H9 (cell line): ENCODE measurements at regions not wholly inside any gene's neighbourhood (a gene's known extent, or its start where the extent isn't known, plus 50 kb on each side); places are given as distances from the start of the nearest gene placed in this dataset.
A peak's percentile ranks its signal among the peaks of the same experiment; 100 is the strongest.

Experiments
- DNase-seq: peaks from one replicate; pipeline ENCODE4 v3.0.0-alpha.2; 2017
- H2AFZ ChIP-seq: one replicate; pipeline ENCODE4 v1.6.1; 2013; ENCODE audit warnings: mild to moderate bottlenecking, low read length, control low read depth, moderate library complexity
- H2AK5ac ChIP-seq: 2 replicates; pipeline ENCODE4 v1.6.1; 2013; ENCODE audit warnings: low read length, control low read depth, mixed read lengths; ENCODE audit not compliant: insufficient read length
- H2BK120ac ChIP-seq: one replicate; pipeline ENCODE4 v1.6.1; 2013; ENCODE audit warnings: low read depth, mild to moderate bottlenecking, low read length, control low read depth, inconsistent platforms; ENCODE audit not compliant: poor library complexity, severe bottlenecking
- H2BK12ac ChIP-seq: 2 replicates; pipeline ENCODE4 v1.6.1; 2013; ENCODE audit warnings: low read length, control low read depth, mixed read lengths, low read depth; ENCODE audit not compliant: insufficient read length
- H2BK15ac ChIP-seq: 2 replicates; pipeline ENCODE4 v1.6.1; 2013; ENCODE audit warnings: low read depth, low read length, control low read depth
- H2BK20ac ChIP-seq: one replicate; pipeline ENCODE4 v1.6.1; 2013; ENCODE audit warnings: low read depth, mild to moderate bottlenecking, low read length, control low read depth, inconsistent platforms; ENCODE audit not compliant: poor library complexity, severe bottlenecking
- H2BK5ac ChIP-seq: 2 replicates; pipeline ENCODE4 v1.6.1; 2013; ENCODE audit warnings: low read length, control low read depth, mixed read lengths; ENCODE audit not compliant: insufficient read length
- H3K14ac ChIP-seq: 2 replicates; pipeline ENCODE4 v1.6.1; 2013; ENCODE audit warnings: low read length, control low read depth; ENCODE audit not compliant: insufficient read depth
- H3K18ac ChIP-seq: 2 replicates; pipeline ENCODE4 v1.6.1; 2013; ENCODE audit warnings: low read depth, mild to moderate bottlenecking, mixed read lengths, low read length, control low read depth; ENCODE audit not compliant: insufficient read length
- H3K23ac ChIP-seq: 2 replicates; pipeline ENCODE4 v1.6.1; 2013; ENCODE audit warnings: low read length, control low read depth, mixed read lengths, low read depth; ENCODE audit not compliant: insufficient read length
- H3K23me2 ChIP-seq: 2 replicates; pipeline ENCODE4 v1.6.1; 2013; ENCODE audit warnings: low read depth, mild to moderate bottlenecking, mixed read lengths, low read length, control low read depth; ENCODE audit not compliant: insufficient read length, poor library complexity, severe bottlenecking
- H3K27ac ChIP-seq: 2 replicates; pipeline ENCODE4 v1.5.1; 2013; ENCODE audit warnings: low read length, control low read depth, mixed read lengths, low read depth; ENCODE audit not compliant: insufficient read length
- H3K27me3 ChIP-seq: 2 replicates; pipeline ENCODE4 v1.6.1; 2013; ENCODE audit warnings: low read length, control low read depth, inconsistent platforms; ENCODE audit not compliant: insufficient read depth
- H3K4ac ChIP-seq: 2 replicates; pipeline ENCODE4 v1.6.1; 2013; ENCODE audit warnings: low read depth, mild to moderate bottlenecking, control low read depth, inconsistent platforms, low read length, moderate library complexity
- H3K4me1 ChIP-seq: 2 replicates; pipeline ENCODE4 v1.6.1; 2013; ENCODE audit warnings: low read length, control low read depth, inconsistent platforms; ENCODE audit not compliant: insufficient read depth
- H3K4me2 ChIP-seq: 2 replicates; pipeline ENCODE4 v1.6.1; 2013; ENCODE audit warnings: low read length, control low read depth, mixed read lengths; ENCODE audit not compliant: insufficient read length, insufficient read depth
- H3K56ac ChIP-seq: 2 replicates; pipeline ENCODE4 v1.6.1; 2013; ENCODE audit warnings: low read depth, mild to moderate bottlenecking, mixed read lengths, low read length, control low read depth; ENCODE audit not compliant: insufficient read length
- H3K79me1 ChIP-seq: 2 replicates; pipeline ENCODE4 v1.6.1; 2013; ENCODE audit warnings: low read depth, mild to moderate bottlenecking, moderate library complexity, low read length, control low read depth, inconsistent platforms; ENCODE audit not compliant: insufficient read depth, poor library complexity, severe bottlenecking
- H3K79me2 ChIP-seq: 2 replicates; pipeline ENCODE4 v1.6.1; 2013; ENCODE audit warnings: low read length, control low read depth, inconsistent platforms; ENCODE audit not compliant: insufficient read depth
- H3K9ac ChIP-seq: 2 replicates; pipeline ENCODE4 v1.6.1; 2013; ENCODE audit warnings: low read length, control low read depth, mixed read lengths; ENCODE audit not compliant: insufficient read length; ENCODE audit errors: extremely low read depth
- H3K9me3 ChIP-seq: one replicate; pipeline ENCODE4 v1.6.1; 2013; ENCODE audit warnings: low read depth, low read length, inconsistent platforms; ENCODE audit not compliant: control insufficient read depth
- H3T11ph ChIP-seq: one replicate; pipeline ENCODE4 v1.6.1; 2013; ENCODE audit warnings: mild to moderate bottlenecking, low read length, control low read depth, inconsistent platforms
- H4K20me1 ChIP-seq: one replicate; pipeline ENCODE4 v1.6.1; 2013; ENCODE audit not compliant: control insufficient read depth, insufficient read length, insufficient read depth
- H4K5ac ChIP-seq: 2 replicates; pipeline ENCODE4 v1.6.1; 2013; ENCODE audit warnings: low read depth, mild to moderate bottlenecking, mixed read lengths, low read length, control low read depth; ENCODE audit not compliant: insufficient read length
- H4K8ac ChIP-seq: replicated peaks from 2 replicates; pipeline ENCODE4 v1.6.1; 2013; ENCODE audit warnings: low read length, control low read depth, mixed read lengths, low read depth; ENCODE audit not compliant: insufficient read length
- H4K91ac ChIP-seq: 2 replicates; pipeline ENCODE4 v1.6.1; 2013; ENCODE audit warnings: low read depth, mild to moderate bottlenecking, moderate library complexity, mixed read lengths, low read length, control low read depth; ENCODE audit not compliant: insufficient read length
- H3K27ac Mint-ChIP-seq, 3 experiments: 2 replicates in 2 of 3; 3 replicates in 1 of 3; pipeline ENCODE4 v1.8.0; 2020 to 2021; ENCODE audit warnings: mixed read lengths in 3 of 3, mild to moderate bottlenecking in 1 of 3, moderate library complexity in 1 of 3
- H3K27me3 Mint-ChIP-seq: 2 replicates; pipeline ENCODE4 v1.8.0; 2021; ENCODE audit warnings: low read depth, mild to moderate bottlenecking, moderate library complexity, mixed read lengths
- H3K36me3 Mint-ChIP-seq, 3 experiments: 2 replicates in 2 of 3; 3 replicates in 1 of 3; pipeline ENCODE4 v1.8.0; 2020 to 2021; ENCODE audit warnings: low read depth in 3 of 3, mixed read lengths in 3 of 3; ENCODE audit not compliant: insufficient read depth in 1 of 3
- H3K4me1 Mint-ChIP-seq, 2 experiments: 2 replicates each; pipeline ENCODE4 v1.8.0; 2020; ENCODE audit warnings: mixed read lengths in 2 of 2
- H3K4me3 Mint-ChIP-seq, 2 experiments: 2 replicates in 1 of 2; 3 replicates in 1 of 2; pipeline ENCODE4 v1.8.0; 2020 to 2021; ENCODE audit warnings: mild to moderate bottlenecking in 2 of 2, mixed read lengths in 2 of 2, moderate library complexity in 1 of 2
- H3K9me3 Mint-ChIP-seq, 2 experiments: 2 replicates in 1 of 2; 3 replicates in 1 of 2; pipeline ENCODE4 v1.8.0; 2020; ENCODE audit warnings: mild to moderate bottlenecking in 2 of 2, mixed read lengths in 2 of 2, moderate library complexity in 1 of 2
- WGBS: extraction: QIAGEN DNeasy Blood & Tissue Kit; methylation state at CpG from one replicate; pipeline ENCODE4 v1.1.7; 2013; ENCODE audit warnings: missing lambda C conversion rate, low lambda C conversion rate, mixed read lengths; ENCODE audit not compliant: insufficient read length; ENCODE audit errors: extremely low coverage; 5-methylcytosine and 5-hydroxymethylcytosine counted together
- TF ChIP-seq, protein P1 (sequence below): fragments of 200-600 bp; sonication (generic); conservative IDR thresholded peaks from 3 replicates; pipeline ENCODE4 v1.8.0; 2021; ENCODE audit warnings: antibody characterized with exemption, mild to moderate bottlenecking

DNA sequence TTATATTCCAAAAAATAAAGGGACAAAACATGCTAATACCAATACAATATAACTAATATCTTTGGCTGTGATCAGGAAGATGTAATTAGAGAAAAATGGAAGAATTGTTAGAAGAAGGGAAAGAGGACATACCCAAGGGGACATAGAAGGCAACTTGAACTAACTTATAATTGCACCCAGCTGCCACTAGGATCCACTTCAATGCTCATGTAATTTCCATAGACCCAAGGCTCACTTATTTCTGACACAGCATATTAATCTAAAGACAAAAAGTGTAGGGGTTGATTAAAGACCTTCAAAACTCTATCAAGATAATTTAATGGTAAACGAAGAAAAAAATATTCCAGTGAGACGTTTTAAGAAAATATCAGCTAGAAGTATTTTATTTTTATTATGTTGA lies 396.0 kb upstream of the ADGRB3 start:
- no peak overlapping the region for H4K91ac ChIP-seq
- no peak overlapping the region for H3T11ph ChIP-seq
- H3K23me2 ChIP-seq, result no peaks in the 10 kb centered on the region
- Mint-ChIP-seq H3K9me3 (no peaks in the 10 kb centered on the region), H3K36me3 (no peaks in the 10 kb centered on the region), H3K4me1 (peaks cover 2 to 11% of the 10 kb centered on the region in 2 experiments), H3K27me3 (no peaks in the 10 kb centered on the region), H3K27ac (peak overlapping the region in 1 of 3 experiments; percentile 6; a peak in 1 of 7 replicates), H3K4me3 (no peak overlapping the region)
- no peak for DNase-seq
- WGBS, result no CpG with 5 or more reads among the region's 2 CpGs
- no peak overlapping the region for H2BK20ac ChIP-seq
- H2BK12ac ChIP-seq, result no peak overlapping the region
- H4K20me1 ChIP-seq, result no peaks in the 10 kb centered on the region
- H3K27ac ChIP-seq, result no peak overlapping the region
- H2BK5ac ChIP-seq, result no peak overlapping the region
- no peak overlapping the region for H3K23ac ChIP-seq
- H3K27me3 ChIP-seq, result no peaks in the 10 kb centered on the region
- no peak overlapping the region for H2AK5ac ChIP-seq
- H3K4me2 ChIP-seq, result no peak overlapping the region
- TF ChIP-seq, protein P1, sequence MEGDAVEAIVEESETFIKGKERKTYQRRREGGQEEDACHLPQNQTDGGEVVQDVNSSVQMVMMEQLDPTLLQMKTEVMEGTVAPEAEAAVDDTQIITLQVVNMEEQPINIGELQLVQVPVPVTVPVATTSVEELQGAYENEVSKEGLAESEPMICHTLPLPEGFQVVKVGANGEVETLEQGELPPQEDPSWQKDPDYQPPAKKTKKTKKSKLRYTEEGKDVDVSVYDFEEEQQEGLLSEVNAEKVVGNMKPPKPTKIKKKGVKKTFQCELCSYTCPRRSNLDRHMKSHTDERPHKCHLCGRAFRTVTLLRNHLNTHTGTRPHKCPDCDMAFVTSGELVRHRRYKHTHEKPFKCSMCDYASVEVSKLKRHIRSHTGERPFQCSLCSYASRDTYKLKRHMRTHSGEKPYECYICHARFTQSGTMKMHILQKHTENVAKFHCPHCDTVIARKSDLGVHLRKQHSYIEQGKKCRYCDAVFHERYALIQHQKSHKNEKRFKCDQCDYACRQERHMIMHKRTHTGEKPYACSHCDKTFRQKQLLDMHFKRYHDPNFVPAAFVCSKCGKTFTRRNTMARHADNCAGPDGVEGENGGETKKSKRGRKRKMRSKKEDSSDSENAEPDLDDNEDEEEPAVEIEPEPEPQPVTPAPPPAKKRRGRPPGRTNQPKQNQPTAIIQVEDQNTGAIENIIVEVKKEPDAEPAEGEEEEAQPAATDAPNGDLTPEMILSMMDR, result peak; percentile 35; the same call in 1 of the 3 replicates
- H3K4ac ChIP-seq, result no peak overlapping the region
- no peak overlapping the region for H2BK120ac ChIP-seq
- H3K56ac ChIP-seq, result no peak overlapping the region
- H3K9ac ChIP-seq, result no peak overlapping the region
- no peak overlapping the region for H2BK15ac ChIP-seq
- H3K79me2 ChIP-seq, result no peaks in the 10 kb centered on the region
- no peak overlapping the region for H2AFZ ChIP-seq
- no peaks in the 10 kb centered on the region for H3K79me1 ChIP-seq
- H4K5ac ChIP-seq, result no peak overlapping the region
- no peaks in the 10 kb centered on the region for H3K9me3 ChIP-seq
- H3K18ac ChIP-seq, result no peak overlapping the region
- no peak overlapping the region for H4K8ac ChIP-seq
- no peak overlapping the region for H3K14ac ChIP-seq
- H3K4me1 ChIP-seq, result peaks cover 2% of the 10 kb centered on the region
